ENCODE measurements at regions not wholly inside any gene's neighbourhood (a gene's known extent, or its start where the extent isn't known, plus 50 kb on each side); places are given as distances from the start of the nearest gene placed in this dataset.

GRCh38 chr4:8732092-8732491, 139.5 kb downstream of the CPZ start:
- POLR2A ChIA-PET (ENCODE audit: partially characterized antibody), result no interaction called here
- Histone ChIP-seq H3K4me3 (ENCODE audit: extremely low read depth in 1 of 4, insufficient read depth in 2 of 4, low read depth in 3 of 4, low read length in 4 of 4) (no peak overlapping the region), H3K4ac (replicated peaks; ENCODE audit: insufficient read length, low read depth, low read length) (no peak overlapping the region)
- no peak for TF ChIP-seq CHD7 (IDR thresholded peaks at IDR 0.05; ENCODE audit: insufficient replicate concordance, low read length)

More at GRCh38 chr4:8732092-8732491, 139.5 kb downstream of the CPZ start:
- Histone ChIP-seq H3K18ac (ENCODE audit: extremely low read depth, low read length) (no peak overlapping the region), H2AFZ (ENCODE audit: low read length) (no peak overlapping the region), H3K4me2 (ENCODE audit: insufficient read depth in 1 of 2, low read depth in 2 of 2, low read length in 2 of 2) (no peak overlapping the region), H2AK5ac (ENCODE audit: low read depth, low read length) (no peak overlapping the region), H2BK5ac (ENCODE audit: low read depth, low read length) (no peak overlapping the region), H2BK20ac (ENCODE audit: low read length) (no peak overlapping the region), H2BK15ac (ENCODE audit: low read length) (no peak overlapping the region), H3K56ac (replicated peaks; ENCODE audit: insufficient read length, low read depth, low read length) (no peak overlapping the region), H3K23me2 (ENCODE audit: low read depth, low read length) (no peaks in the 10 kb centered on the region), H3K14ac (ENCODE audit: insufficient read length) (no peak overlapping the region), H3K4me1 (replicated peaks in 1 of 4; ENCODE audit: control insufficient read depth in 3 of 4, insufficient read depth in 4 of 4, low read length in 3 of 4) (no peaks in the 10 kb centered on the region; a peak in 1 of 7 replicates), H3K79me2 (ENCODE audit: control insufficient read depth in 1 of 2, insufficient read depth in 2 of 2, low read length in 2 of 2) (no peaks in the 10 kb centered on the region), H3K23ac (ENCODE audit: insufficient read length) (no peak overlapping the region), H3K27me3 (replicated peaks in 1 of 4; ENCODE audit: control insufficient read depth in 3 of 4, extremely low read depth in 1 of 4, insufficient read depth in 3 of 4, low read length in 3 of 4) (no peaks in the 10 kb centered on the region), H4K91ac (replicated peaks; ENCODE audit: insufficient read length, low read length) (no peak overlapping the region), H4K20me1 (replicated peaks in 1 of 2; ENCODE audit: control insufficient read depth in 1 of 2, insufficient read depth in 2 of 2, low read length in 2 of 2) (no peaks in the 10 kb centered on the region), H3K9me3 (ENCODE audit: insufficient read depth in 2 of 2, low read depth in 1 of 2, low read length in 1 of 2) (peaks cover 7 to 12% of the 10 kb centered on the region in 2 experiments; a peak in 3 of 4 replicates), H4K8ac (ENCODE audit: extremely low read depth, insufficient read depth, low read length) (no peak overlapping the region), H3K36me3 (ENCODE audit: control insufficient read depth in 2 of 4, insufficient read depth in 4 of 4, low read length in 3 of 4) (no peaks in the 10 kb centered on the region), H2BK120ac (replicated peaks; ENCODE audit: low read depth, low read length) (no peak overlapping the region), H3K79me1 (ENCODE audit: low read depth, low read length) (no peaks in the 10 kb centered on the region), H2BK12ac (ENCODE audit: low read depth, low read length) (no peak overlapping the region), H3K9ac (replicated peaks in 1 of 4; ENCODE audit: extremely low read depth in 1 of 4, low read depth in 3 of 4, low read length in 3 of 4) (no peak overlapping the region), H3K27ac (ENCODE audit: low read depth, low read length) (no peak overlapping the region), H4K5ac (ENCODE audit: insufficient read length, low read depth, low read length) (no peak overlapping the region)
- DNase-seq (ENCODE audit: low read depth in 1 of 2, low spot score in 2 of 2) (no peak), FAIRE-seq (no peak)
- 86% methylated on average over 10 of the region's 10 CpGs; no CpG with 5 or more reads in 1 of the 2 experiments for WGBS, 2 experiments (ENCODE audit: extremely low coverage in 1 of 2, insufficient coverage in 1 of 2, insufficient read length in 1 of 2, insufficient replicate concordance in 2 of 2, low coverage in 1 of 2, low lambda C conversion rate in 2 of 2, missing lambda C conversion rate in 1 of 2)
- CTCF ChIA-PET (ENCODE audit: partially characterized antibody), result interaction anchor here (0.6 to 0.8 kb wide), 2 partner anchors 43 to 149 kb away, joined by 3 to 4 read pairs; no protein-coding TSS in a partner anchor

All from H1 (cell line).